ENCODE measurements at regions not wholly inside any gene's neighbourhood (a gene's known extent, or its start where the extent isn't known, plus 50 kb on each side); places are given as distances from the start of the nearest gene placed in this dataset.

DNA sequence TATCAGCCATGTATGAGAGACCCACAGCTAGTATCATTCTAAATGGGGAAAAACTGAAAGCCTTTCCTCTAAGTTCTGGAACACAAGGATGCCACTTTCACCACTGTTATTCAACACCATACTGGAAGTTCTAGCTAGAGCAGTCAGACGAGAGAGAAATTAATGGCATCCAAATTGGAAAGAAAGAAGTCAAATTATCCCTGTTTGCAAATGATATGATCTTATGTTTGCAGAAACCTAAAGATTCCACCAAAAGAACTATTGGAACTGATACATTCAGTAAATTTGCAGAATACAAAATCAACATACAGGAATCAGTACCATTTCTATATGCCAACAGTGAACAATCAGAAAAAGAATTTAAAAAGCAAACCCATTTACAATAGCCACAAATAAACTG lies 226.0 kb downstream of the TRPC6 start:
- H3K27me3 ChIP-seq (ENCODE audit: insufficient read depth, low read depth, severe bottlenecking) = peaks cover 9% of the 10 kb centered on the region
- H3K4me3 ChIP-seq (ENCODE audit: low read depth, low read length) = no peak overlapping the region
- H3K27ac ChIP-seq = no peak overlapping the region
- no peaks in the 10 kb centered on the region for H3K36me3 ChIP-seq
- H3K9me3 ChIP-seq (ENCODE audit: severe bottlenecking) = no peaks in the 10 kb centered on the region
- DNase-seq = no peak
- TF ChIP-seq, protein P1, sequence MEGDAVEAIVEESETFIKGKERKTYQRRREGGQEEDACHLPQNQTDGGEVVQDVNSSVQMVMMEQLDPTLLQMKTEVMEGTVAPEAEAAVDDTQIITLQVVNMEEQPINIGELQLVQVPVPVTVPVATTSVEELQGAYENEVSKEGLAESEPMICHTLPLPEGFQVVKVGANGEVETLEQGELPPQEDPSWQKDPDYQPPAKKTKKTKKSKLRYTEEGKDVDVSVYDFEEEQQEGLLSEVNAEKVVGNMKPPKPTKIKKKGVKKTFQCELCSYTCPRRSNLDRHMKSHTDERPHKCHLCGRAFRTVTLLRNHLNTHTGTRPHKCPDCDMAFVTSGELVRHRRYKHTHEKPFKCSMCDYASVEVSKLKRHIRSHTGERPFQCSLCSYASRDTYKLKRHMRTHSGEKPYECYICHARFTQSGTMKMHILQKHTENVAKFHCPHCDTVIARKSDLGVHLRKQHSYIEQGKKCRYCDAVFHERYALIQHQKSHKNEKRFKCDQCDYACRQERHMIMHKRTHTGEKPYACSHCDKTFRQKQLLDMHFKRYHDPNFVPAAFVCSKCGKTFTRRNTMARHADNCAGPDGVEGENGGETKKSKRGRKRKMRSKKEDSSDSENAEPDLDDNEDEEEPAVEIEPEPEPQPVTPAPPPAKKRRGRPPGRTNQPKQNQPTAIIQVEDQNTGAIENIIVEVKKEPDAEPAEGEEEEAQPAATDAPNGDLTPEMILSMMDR (IDR thresholded peaks at IDR 0.05; ENCODE audit: low read depth, low read length) = no peak

DNA sequence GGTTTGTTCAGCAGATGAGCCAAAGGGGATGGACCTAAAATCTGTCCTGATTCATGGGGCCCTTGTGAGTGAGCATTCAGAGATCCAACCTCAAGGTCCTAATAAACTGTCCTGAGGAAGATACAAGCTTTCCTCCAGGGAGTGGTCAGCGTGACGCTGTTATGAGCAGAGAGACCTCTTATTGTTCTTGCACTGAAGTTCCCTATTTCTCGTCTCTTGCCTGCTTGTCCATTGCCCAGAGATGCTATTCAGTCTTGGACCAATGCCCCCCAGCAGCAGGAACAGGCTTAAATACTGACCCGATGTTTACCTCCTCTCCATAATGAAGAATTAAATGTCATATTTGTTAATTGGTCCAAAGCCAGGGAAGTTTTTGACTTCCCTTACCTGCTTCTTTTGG lies 225.2 kb upstream of the PGR start:
- H3K9me3 ChIP-seq (ENCODE audit: severe bottlenecking) = no peaks in the 10 kb centered on the region
- H3K27ac ChIP-seq = no peak overlapping the region
- TF ChIP-seq, protein P1 (IDR thresholded peaks at IDR 0.05; ENCODE audit: low read depth, low read length) = no peak
- H3K4me3 ChIP-seq (ENCODE audit: low read depth, low read length) = no peak overlapping the region
- H3K27me3 ChIP-seq (ENCODE audit: insufficient read depth, low read depth, severe bottlenecking) = peaks cover 9% of the 10 kb centered on the region
- no peak for DNase-seq
- no peaks in the 10 kb centered on the region for H3K36me3 ChIP-seq

DNA sequence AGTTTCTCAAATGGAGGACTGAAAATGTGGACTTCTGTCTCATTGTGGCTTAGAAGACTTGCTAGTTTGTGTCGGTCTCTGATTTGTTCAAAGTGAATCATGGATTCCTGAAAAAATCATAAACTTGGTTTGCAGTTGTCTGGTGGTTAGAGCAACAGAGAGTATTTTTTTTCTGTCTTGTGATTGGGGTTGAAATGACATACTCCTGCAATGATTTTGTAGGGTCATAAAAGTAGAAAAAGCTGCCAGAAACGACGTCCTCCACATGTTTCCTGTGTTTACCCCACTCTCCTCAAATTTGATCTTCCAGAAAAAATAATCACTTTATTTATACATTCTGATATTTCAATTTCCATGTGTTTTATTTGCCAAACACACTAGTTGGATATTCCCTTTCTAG lies 219.2 kb upstream of the PGR start:
- H3K9me3 ChIP-seq (ENCODE audit: severe bottlenecking) = no peaks in the 10 kb centered on the region
- DNase-seq = no peak

DNA sequence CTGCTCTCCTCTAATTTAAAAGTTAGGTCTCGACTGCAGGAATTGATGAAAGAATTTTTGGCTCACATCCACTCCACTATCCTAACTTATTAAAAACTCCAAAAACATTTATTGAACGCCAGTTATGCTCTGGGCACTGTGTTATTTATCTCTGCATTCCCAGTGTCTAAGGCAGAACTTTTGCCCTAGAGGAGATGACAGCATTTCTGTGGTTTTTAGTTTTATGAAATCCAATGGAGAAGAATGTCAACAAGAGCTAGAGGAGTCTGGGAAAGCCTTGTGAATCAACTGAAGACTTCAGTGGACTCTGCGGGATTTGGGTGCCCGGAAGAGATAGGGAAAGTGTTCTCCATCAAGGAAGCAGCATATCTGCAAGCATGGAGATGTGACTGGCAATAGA lies 217.0 kb upstream of the PGR start:
- H3K27me3 ChIP-seq (ENCODE audit: insufficient read depth, low read depth, severe bottlenecking) = peaks cover 2% of the 10 kb centered on the region
- H3K9me3 ChIP-seq (ENCODE audit: severe bottlenecking) = no peaks in the 10 kb centered on the region
- no peak overlapping the region for H3K4me3 ChIP-seq (ENCODE audit: low read depth, low read length)
- H3K36me3 ChIP-seq = no peaks in the 10 kb centered on the region
- TF ChIP-seq, protein P1 (IDR thresholded peaks at IDR 0.05; ENCODE audit: low read depth, low read length) = no peak
- DNase-seq = no peak
- no peak overlapping the region for H3K27ac ChIP-seq

More for the DNA sequence above, 219.2 kb upstream of the PGR start:
- TF ChIP-seq, protein P1 (IDR thresholded peaks at IDR 0.05; ENCODE audit: low read depth, low read length) = no peak
- no peak overlapping the region for H3K4me3 ChIP-seq (ENCODE audit: low read depth, low read length)
- H3K27ac ChIP-seq = no peak overlapping the region
- no peaks in the 10 kb centered on the region for H3K36me3 ChIP-seq
- peaks cover 6% of the 10 kb centered on the region for H3K27me3 ChIP-seq (ENCODE audit: insufficient read depth, low read depth, severe bottlenecking)

DNA sequence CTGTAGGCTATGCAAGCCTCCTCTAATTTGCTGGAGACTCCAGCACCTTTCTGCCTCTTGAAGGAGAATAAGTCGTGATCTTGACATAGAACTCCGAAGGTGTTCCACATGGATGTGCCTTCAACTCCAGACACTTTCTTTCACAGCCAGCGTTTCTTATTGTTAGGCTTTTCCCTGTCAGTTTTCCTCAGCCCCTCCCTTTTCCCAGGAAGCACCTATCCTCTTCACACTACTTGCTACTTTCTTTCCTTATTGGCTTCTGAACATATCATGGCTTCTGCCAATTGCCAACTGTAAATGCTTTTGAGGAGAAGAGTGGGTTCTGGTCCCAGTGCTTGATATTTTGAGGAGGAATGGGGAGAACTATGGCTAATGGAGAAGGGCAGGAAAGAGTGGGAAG lies 216.3 kb upstream of the PGR start:
- no peak for DNase-seq
- Histone ChIP-seq H3K4me3 (ENCODE audit: low read depth, low read length) (no peak overlapping the region), H3K27me3 (ENCODE audit: insufficient read depth, low read depth, severe bottlenecking) (peaks cover 2% of the 10 kb centered on the region), H3K36me3 (no peaks in the 10 kb centered on the region), H3K9me3 (ENCODE audit: severe bottlenecking) (no peaks in the 10 kb centered on the region), H3K27ac (no peak overlapping the region)
- TF ChIP-seq, protein P1 (IDR thresholded peaks at IDR 0.05; ENCODE audit: low read depth, low read length) = no peak

DNA sequence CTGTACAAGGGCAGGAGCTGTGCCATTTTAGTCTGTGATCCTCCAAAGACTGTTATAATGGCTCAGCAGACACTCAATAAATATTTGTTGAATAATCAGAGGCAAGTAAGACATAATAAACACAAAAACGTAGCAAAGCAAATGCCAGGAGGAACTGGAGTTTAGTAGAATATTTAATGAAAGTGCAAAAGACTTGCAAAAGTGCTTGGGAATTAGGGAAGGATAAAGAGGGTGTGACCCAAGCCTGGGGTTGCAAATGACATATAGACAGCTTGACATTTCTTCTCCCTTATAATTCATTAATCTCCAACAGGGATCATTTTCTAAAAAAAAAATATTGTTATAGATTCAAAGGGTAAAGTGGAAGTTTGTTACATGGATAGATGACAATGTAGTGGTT lies 212.7 kb upstream of the PGR start:
- TF ChIP-seq, protein P1 (IDR thresholded peaks at IDR 0.05; ENCODE audit: low read depth, low read length) = no peak
- DNase-seq = no peak
- H3K9me3 ChIP-seq (ENCODE audit: severe bottlenecking) = no peaks in the 10 kb centered on the region
- H3K36me3 ChIP-seq = no peaks in the 10 kb centered on the region
- H3K4me3 ChIP-seq (ENCODE audit: low read depth, low read length) = no peak overlapping the region
- no peak overlapping the region for H3K27ac ChIP-seq
- H3K27me3 ChIP-seq (ENCODE audit: insufficient read depth, low read depth, severe bottlenecking) = no peaks in the 10 kb centered on the region

All from WERI-Rb-1 (cell line).